Fibroblast of lung (primary cell): ENCODE measurements at regions not wholly inside any gene's neighbourhood (a gene's known extent, or its start where the extent isn't known, plus 50 kb on each side); places are given as distances from the start of the nearest gene placed in this dataset.
A peak's percentile ranks its signal among the peaks of the same experiment; 100 is the strongest.

ENCODE experiments used
- DNase-seq, 2 donors: peaks; one replicate each; pipeline versions ENCODE4 v3.0.0 to v3.0.0-alpha.2; 2010; ENCODE audit warnings: low read depth in 2 of 2
- H2AFZ ChIP-seq: 2 replicates; pipeline ENCODE4 v1.5.1; 2012; ENCODE audit warnings: low read length, control low read depth, inconsistent platforms
- H3K27ac ChIP-seq: 2 replicates; pipeline ENCODE4 v1.5.1; 2011; ENCODE audit warnings: low read length, control low read depth; ENCODE audit not compliant: insufficient read depth
- H3K27me3 ChIP-seq: 2 replicates; pipeline ENCODE4 v1.5.1; 2011; ENCODE audit warnings: mild to moderate bottlenecking, low read length; ENCODE audit not compliant: control insufficient read depth, insufficient read depth
- H3K36me3 ChIP-seq: 2 replicates; pipeline ENCODE4 v1.5.1; 2011; ENCODE audit warnings: low read length; ENCODE audit not compliant: control insufficient read depth, insufficient read depth
- H3K4me1 ChIP-seq: 2 replicates; pipeline ENCODE4 v1.5.1; 2011; ENCODE audit warnings: low read length; ENCODE audit not compliant: control insufficient read depth, insufficient read depth; ENCODE audit errors: extremely low read depth
- H3K4me2 ChIP-seq: 2 replicates; pipeline ENCODE4 v1.5.1; 2011; ENCODE audit warnings: low read length, control low read depth; ENCODE audit not compliant: insufficient read depth; ENCODE audit errors: extremely low read depth
- H3K4me3 ChIP-seq, 4 experiments: fragments of 200-600 bp in 1 of 4; sonication (generic) in 1 of 4; replicated peaks in 1 of 4; 2 replicates each; pipeline ENCODE4 v1.5.1; 2011 to 2016; ENCODE audit warnings: low read length in 4 of 4, low read depth in 3 of 4, mild to moderate bottlenecking in 3 of 4, control low read depth in 2 of 4, inconsistent platforms in 1 of 4, mixed read lengths in 1 of 4; ENCODE audit not compliant: insufficient read depth in 1 of 4; ENCODE audit errors: control extremely low read depth in 1 of 4
- H3K79me2 ChIP-seq: 2 replicates; pipeline ENCODE4 v1.5.1; 2012; ENCODE audit warnings: mild to moderate bottlenecking, low read length, inconsistent platforms; ENCODE audit not compliant: control insufficient read depth, insufficient read depth
- H3K9ac ChIP-seq: 2 replicates; pipeline ENCODE4 v1.5.1; 2011; ENCODE audit warnings: mild to moderate bottlenecking, low read length, control low read depth; ENCODE audit not compliant: insufficient read depth
- H3K9me3 ChIP-seq: 2 replicates; pipeline ENCODE4 v1.5.1; 2012; ENCODE audit warnings: low read depth, low read length; ENCODE audit not compliant: control insufficient read depth, insufficient read depth
- H4K20me1 ChIP-seq: 2 replicates; pipeline ENCODE4 v1.5.1; 2011; ENCODE audit warnings: low read length; ENCODE audit not compliant: control insufficient read depth, insufficient read depth; ENCODE audit errors: extremely low read depth
- CTCF ChIP-seq, 2 donors: IDR thresholded peaks in 1 of 2; conservative IDR thresholded peaks in 1 of 2; 1 replicate in 1 of 2; 2 replicates in 1 of 2; pipeline ENCODE4 v1.5.1; 2011 to 2012; ENCODE audit warnings: low read length in 2 of 2, control low read depth in 1 of 2, inconsistent platforms in 1 of 2, low read depth in 1 of 2, mild to moderate bottlenecking in 1 of 2
- EZH2 ChIP-seq: IDR thresholded peaks from 2 replicates; pipeline ENCODE4 v1.5.1; 2012; ENCODE audit warnings: low read length, control low read depth, mild to moderate bottlenecking; ENCODE audit errors: missing control alignments

DNA sequence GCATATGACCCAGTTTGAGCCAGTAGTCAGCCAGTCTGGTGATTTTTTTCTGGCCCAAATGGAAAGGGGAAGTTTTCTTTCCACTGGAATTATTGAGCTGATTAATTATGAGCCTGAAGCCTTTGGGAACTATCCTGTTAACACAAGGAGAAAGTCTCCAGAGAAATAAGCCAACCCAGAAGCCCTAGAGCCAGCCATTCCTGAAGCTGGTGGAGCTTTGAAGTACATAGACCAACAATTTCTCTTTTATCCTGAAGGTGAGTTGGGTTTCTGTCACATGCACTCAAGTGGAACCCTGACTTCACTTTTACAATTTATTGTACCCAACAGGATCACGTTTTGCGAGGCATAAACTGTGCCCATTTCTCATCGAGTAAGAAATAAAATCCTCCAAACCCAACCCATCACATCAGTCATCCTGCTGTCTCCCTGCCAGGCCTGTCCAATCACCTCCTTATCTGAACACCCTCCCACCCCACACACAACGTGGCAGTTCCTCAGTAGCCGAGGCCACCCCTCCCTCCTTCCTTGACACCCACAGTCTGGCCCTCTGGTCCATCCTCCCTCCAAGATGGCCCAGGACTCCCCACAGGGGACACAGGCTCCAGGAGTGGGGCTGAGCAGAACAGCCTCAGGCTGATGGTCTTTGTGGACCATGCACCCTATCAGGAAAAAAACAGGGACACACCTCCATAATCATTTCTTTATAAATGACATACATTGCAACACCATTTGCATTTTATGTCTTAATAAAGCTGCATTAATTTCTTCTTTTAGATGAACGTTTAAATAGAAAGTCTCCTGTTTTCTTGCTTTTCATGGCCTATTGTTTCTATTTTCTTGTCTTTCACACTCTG lies 55.7 kb upstream of the GATA2 start:
- Histone ChIP-seq H3K27ac (peak overlapping the region; percentile 23), H3K9ac (no peak overlapping the region), H3K9me3 (no peaks in the 10 kb centered on the region), H4K20me1 (no peaks in the 10 kb centered on the region), H3K4me3 (no peak overlapping the region), H2AFZ (peak overlapping the region; percentile 57), H3K4me2 (peak overlapping the region; percentile 71), H3K4me1 (peaks cover 12% of the 10 kb centered on the region), H3K36me3 (no peaks in the 10 kb centered on the region), H3K79me2 (no peaks in the 10 kb centered on the region), H3K27me3 (no peaks in the 10 kb centered on the region)
- TF ChIP-seq EZH2 (no peak), CTCF (conservative IDR thresholded peaks at IDR 0.05 in 1 of 2, IDR thresholded peaks at IDR 0.05 in 1 of 2; ENCODE audit: low read depth in 1 of 2, low read length in 2 of 2) (no peak)
- DNase-seq: peak; percentile 30 to 75

- no peak for DNase-seq
These were observed 55.0 kb upstream of the GATA2 start for GRCh38 chr3:128548021-128548420.

More at GRCh38 chr3:128548021-128548420, 55.0 kb upstream of the GATA2 start:
- Histone ChIP-seq H3K79me2 (no peaks in the 10 kb centered on the region), H3K9ac (no peak overlapping the region), H3K4me3 (no peak overlapping the region), H3K36me3 (no peaks in the 10 kb centered on the region), H4K20me1 (no peaks in the 10 kb centered on the region), H3K27me3 (peaks cover under 1% of the 10 kb centered on the region), H3K9me3 (no peaks in the 10 kb centered on the region), H2AFZ (no peak overlapping the region), H3K4me2 (no peak overlapping the region), H3K4me1 (peaks cover 12% of the 10 kb centered on the region), H3K27ac (no peak overlapping the region)
- TF ChIP-seq CTCF (conservative IDR thresholded peaks at IDR 0.05 in 1 of 2, IDR thresholded peaks at IDR 0.05 in 1 of 2; ENCODE audit: low read depth in 1 of 2, low read length in 2 of 2) (no peak), EZH2 (no peak)
